GM12872 (cell line): ENCODE measurements at regions not wholly inside any gene's neighbourhood (a gene's known extent, or its start where the extent isn't known, plus 50 kb on each side); places are given as distances from the start of the nearest gene placed in this dataset.

ENCODE experiments used
- CTCF ChIP-seq: IDR thresholded peaks from 3 replicates; pipeline ENCODE4 v1.5.1; 2011; ENCODE audit warnings: low read depth, mild to moderate bottlenecking, low read length, moderate library complexity; ENCODE audit not compliant: insufficient read depth

- no peak for TF ChIP-seq CTCF
These were observed 50.3 kb upstream of the MAP10 start for GRCh38 chr1:232754930-232755329.
